NB4 (cell line): ENCODE measurements at regions not wholly inside any gene's neighbourhood (a gene's known extent, or its start where the extent isn't known, plus 50 kb on each side); places are given as distances from the start of the nearest gene placed in this dataset.

Source experiments
- CTCF ChIP-seq: IDR thresholded peaks from one replicate; pipeline ENCODE4 v1.5.1; 2012; ENCODE audit warnings: low read depth, low read length
- MAX ChIP-seq: IDR thresholded peaks from 2 replicates; pipeline ENCODE4 v1.6.1; 2011; ENCODE audit warnings: low read depth, low read length
- MYC ChIP-seq: IDR thresholded peaks from 2 replicates; pipeline ENCODE4 v1.6.1; 2011; ENCODE audit warnings: low read depth, low read length
- POLR2A ChIP-seq: IDR thresholded peaks from 2 replicates; pipeline ENCODE4 v1.6.1; 2011; ENCODE audit warnings: mild to moderate bottlenecking; ENCODE audit not compliant: insufficient read length; ENCODE audit errors: extremely low read depth

- TF ChIP-seq CTCF (no peak), POLR2A (no peak), MAX (no peak), MYC (no peak)
Observed at GRCh38 chr5:3393920-3394597, 201.6 kb upstream of the IRX1 start.
